Activated naive CD4-positive, alpha-beta T cell treated with anti-CD3 and anti-CD28 coated beads, Interleukin-2, amount 50 U/mL, for 24 hours (primary cell): ENCODE measurements at regions not wholly inside any gene's neighbourhood (a gene's known extent, or its start where the extent isn't known, plus 50 kb on each side); places are given as distances from the start of the nearest gene placed in this dataset.

ENCODE experiments used
- H3K27ac Mint-ChIP-seq: one replicate; pipeline ENCODE4 v1.8.0; 2021; ENCODE audit warnings: mild to moderate bottlenecking, mixed read lengths
- H3K27me3 Mint-ChIP-seq: one replicate; pipeline ENCODE4 v1.8.0; 2021; ENCODE audit warnings: mixed read lengths
- H3K36me3 Mint-ChIP-seq: one replicate; pipeline ENCODE4 v1.8.0; 2021; ENCODE audit warnings: mixed read lengths
- H3K4me1 Mint-ChIP-seq: one replicate; pipeline ENCODE4 v1.8.0; 2021; ENCODE audit warnings: mixed read lengths
- H3K4me3 Mint-ChIP-seq: one replicate; pipeline ENCODE4 v1.8.0; 2021; ENCODE audit warnings: mild to moderate bottlenecking, mixed read lengths
- H3K9me3 Mint-ChIP-seq: one replicate; pipeline ENCODE4 v1.8.0; 2021; ENCODE audit warnings: mixed read lengths

DNA sequence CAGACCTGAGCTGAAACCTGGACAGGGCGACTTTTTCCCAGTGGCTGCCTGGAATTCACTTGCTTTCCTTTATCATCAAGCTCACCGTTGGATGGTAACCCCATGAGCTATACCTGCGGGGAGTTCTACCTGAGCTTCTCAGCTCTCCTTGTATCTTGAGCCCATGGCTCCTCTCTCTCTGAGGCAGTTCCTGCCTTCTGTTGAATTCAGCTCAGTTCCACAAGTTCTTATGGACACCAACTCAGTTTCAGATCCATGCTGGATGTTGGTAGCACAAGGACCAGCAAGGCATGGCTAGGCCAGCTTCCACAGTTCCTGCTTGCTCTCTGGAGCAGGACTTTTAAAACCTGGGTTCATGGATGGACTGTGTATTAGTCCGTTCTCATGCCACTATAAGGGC lies 58.3 kb upstream of the AMPD3 start:
- H3K4me1 Mint-ChIP-seq = no peaks in the 10 kb centered on the region
- H3K27ac Mint-ChIP-seq = no peak overlapping the region

DNA sequence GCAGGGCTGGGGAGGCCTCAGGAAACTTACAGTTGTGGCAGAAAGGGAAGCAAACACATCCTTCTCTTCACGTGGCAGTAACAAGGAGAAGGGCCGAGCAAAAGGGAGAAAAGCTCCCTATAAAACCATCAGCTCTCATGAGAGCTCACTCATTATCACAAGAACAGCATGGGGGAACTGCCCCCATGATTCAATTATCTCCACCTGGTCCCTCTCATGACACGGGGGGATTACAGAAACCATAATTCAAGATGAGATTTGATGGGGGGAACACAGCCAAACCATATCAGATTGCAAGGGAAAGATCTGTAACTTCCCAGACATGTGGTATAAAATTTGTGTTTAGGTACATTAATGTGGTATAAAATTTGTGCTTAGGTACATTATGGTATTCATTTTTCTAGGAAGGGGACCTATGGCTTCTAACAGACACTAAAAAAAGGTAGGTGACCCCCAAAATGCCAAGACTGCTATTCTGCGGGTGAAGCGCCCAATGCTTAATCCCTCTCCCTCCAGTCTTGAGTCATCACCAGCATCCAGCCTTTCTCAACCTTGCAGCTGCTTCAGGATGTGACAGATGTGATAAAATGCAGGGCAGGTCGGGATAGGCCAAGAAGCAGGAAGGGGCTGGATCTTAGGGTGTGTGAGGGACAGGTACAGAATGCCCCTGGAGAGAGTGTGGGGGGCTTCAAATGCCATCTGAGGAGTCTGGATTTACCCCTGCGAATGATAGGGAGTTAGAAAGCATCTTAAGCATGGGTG lies 57.7 kb upstream of the AMPD3 start:
- Mint-ChIP-seq H3K27ac (no peak overlapping the region), H3K9me3 (no peaks in the 10 kb centered on the region), H3K36me3 (no peaks in the 10 kb centered on the region), H3K4me1 (no peaks in the 10 kb centered on the region), H3K27me3 (peaks cover 1% of the 10 kb centered on the region), H3K4me3 (no peak overlapping the region)

More for the DNA sequence above, 58.3 kb upstream of the AMPD3 start:
- no peaks in the 10 kb centered on the region for H3K9me3 Mint-ChIP-seq
- peaks cover 1% of the 10 kb centered on the region for H3K27me3 Mint-ChIP-seq
- H3K4me3 Mint-ChIP-seq = no peak overlapping the region
- no peaks in the 10 kb centered on the region for H3K36me3 Mint-ChIP-seq

DNA sequence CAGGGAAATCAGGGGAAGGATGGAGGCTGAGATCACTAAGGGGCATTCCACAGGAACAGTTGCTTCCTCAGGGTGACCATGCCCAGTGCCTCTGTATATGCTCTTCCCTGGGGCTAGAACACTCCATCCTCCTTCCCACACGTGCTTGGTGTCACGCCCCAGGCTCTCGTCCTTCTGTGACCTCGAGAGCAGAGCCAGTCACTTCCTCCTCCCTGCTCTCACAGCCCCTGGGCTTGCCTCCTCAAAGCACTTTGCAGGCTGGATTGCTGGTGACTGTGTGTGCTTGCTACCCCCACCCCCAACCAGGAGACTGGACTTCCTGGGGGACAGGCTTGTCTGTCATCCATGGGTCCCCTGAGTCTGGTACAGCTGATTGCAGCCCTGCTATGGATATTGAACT lies 56.5 kb upstream of the AMPD3 start:
- no peaks in the 10 kb centered on the region for H3K9me3 Mint-ChIP-seq
- no peak overlapping the region for H3K27ac Mint-ChIP-seq

DNA sequence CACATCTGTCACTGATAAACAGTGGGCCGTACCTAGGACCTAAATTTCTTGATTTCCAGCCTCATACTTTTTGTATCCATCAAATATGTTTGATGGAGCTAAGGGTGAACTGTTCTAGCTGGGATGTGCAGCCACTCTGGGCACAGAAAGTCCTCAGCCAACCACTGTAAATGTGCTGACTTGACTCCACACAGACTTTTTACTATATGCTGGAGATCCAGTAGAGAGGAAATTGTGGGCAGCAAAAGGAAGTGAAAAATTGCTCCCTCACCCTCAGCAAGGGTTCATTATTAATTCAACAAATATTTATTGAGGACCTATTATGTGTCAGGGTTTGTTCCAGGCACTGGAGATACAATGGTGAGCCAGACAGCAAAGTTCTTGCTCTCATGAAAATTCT lies 54.2 kb upstream of the AMPD3 start:
- H3K4me3 Mint-ChIP-seq = no peak overlapping the region
- H3K27me3 Mint-ChIP-seq = peaks cover 1% of the 10 kb centered on the region
- no peaks in the 10 kb centered on the region for H3K4me1 Mint-ChIP-seq
- H3K9me3 Mint-ChIP-seq = no peaks in the 10 kb centered on the region
- H3K36me3 Mint-ChIP-seq = no peaks in the 10 kb centered on the region
- no peak overlapping the region for H3K27ac Mint-ChIP-seq

More for the DNA sequence above, 56.5 kb upstream of the AMPD3 start:
- peaks cover 1% of the 10 kb centered on the region for H3K27me3 Mint-ChIP-seq
- H3K36me3 Mint-ChIP-seq = no peaks in the 10 kb centered on the region
- no peaks in the 10 kb centered on the region for H3K4me1 Mint-ChIP-seq
- no peak overlapping the region for H3K4me3 Mint-ChIP-seq

DNA sequence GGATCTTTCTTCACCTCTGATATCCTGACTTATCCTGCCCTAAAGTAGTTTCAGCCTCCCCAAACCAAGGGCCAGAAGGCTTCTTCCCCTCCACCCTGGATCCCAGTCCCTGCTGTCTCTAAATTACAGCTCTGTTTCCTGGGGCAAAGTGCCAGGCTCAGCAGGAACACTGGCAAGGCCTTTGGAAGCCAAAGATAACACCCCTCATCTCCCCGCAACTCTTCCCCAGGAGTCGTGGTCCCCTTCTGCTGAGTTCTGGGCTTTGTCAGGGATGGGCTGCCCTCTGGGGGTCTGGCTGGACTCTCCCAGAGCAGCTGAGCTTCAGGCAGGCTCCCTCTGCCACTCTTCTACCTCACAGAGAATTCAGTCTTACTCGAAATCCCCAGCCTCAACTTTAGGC lies 53.8 kb upstream of the AMPD3 start:
- H3K36me3 Mint-ChIP-seq = no peaks in the 10 kb centered on the region
- no peaks in the 10 kb centered on the region for H3K9me3 Mint-ChIP-seq
- H3K4me1 Mint-ChIP-seq = peaks cover 2% of the 10 kb centered on the region
- no peak overlapping the region for H3K4me3 Mint-ChIP-seq
- H3K27me3 Mint-ChIP-seq = peaks cover 1% of the 10 kb centered on the region
- H3K27ac Mint-ChIP-seq = no peak overlapping the region

DNA sequence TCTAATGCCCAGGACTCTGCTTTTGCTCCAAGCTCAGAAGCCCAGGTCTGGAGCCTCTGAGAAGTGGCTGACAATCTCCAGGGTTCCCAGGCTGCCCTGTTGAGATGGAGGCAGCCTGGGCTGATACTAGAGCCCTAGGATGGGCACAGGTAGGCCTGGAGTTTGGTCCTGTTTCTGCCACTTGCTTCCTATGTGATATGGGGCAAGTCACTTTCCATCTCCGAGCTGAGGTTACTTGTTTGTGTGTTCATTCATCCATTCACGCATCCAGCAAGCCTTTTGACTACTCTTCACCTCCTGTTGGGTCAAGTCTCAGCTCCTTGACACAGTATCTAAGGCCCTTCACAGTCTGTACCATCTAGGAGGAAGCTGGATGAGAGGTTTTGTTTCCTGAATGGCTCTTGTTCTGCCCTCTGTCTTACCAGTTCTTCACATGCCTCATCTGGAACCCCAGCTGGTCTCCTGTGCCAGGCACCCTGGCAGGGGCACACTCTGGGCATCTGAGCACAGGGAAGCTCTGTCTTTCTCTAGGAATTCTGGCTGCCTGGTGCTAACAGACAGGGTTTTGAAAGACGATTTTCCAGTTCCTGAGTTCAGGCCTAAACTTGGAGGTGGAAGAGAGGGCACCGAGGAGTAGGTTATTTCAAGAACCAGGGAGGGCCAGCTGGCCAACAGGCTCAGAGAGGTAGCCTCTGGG lies 53.2 kb upstream of the AMPD3 start:
- Mint-ChIP-seq H3K27me3 (peaks cover 1% of the 10 kb centered on the region), H3K9me3 (no peaks in the 10 kb centered on the region), H3K4me1 (peaks cover 4% of the 10 kb centered on the region), H3K36me3 (no peaks in the 10 kb centered on the region), H3K27ac (no peak overlapping the region), H3K4me3 (no peak overlapping the region)
